SK-N-SH (cell line): ENCODE measurements at regions not wholly inside any gene's neighbourhood (a gene's known extent, or its start where the extent isn't known, plus 50 kb on each side); places are given as distances from the start of the nearest gene placed in this dataset.

ENCODE experiments used
- CTCF ChIA-PET: fragments of 300-600, 350-600 bp; formaldehyde crosslinking; extraction: SDS; loops from one replicate; lab custom pipeline; 2021; lab: Yijun Ruan, JAX
- POLR2A ChIA-PET: fragments of 350-600 bp; sonication (Branson Sonifier 250); formaldehyde crosslinking; extraction: SDS; loops from one replicate; lab custom pipeline; 2020; ENCODE audit warnings: antibody characterized with exemption, inconsistent platforms; lab: Yijun Ruan, JAX
- DNase-seq: peaks from one replicate; pipeline ENCODE4 v3.0.0; 2012
- H2AFZ ChIP-seq: fragments of 200-600 bp; sonication (generic); 2 replicates; pipeline ENCODE4 v1.8.1; 2016; ENCODE audit warnings: antibody characterized with exemption, mild to moderate bottlenecking, low read depth
- H3F3A ChIP-seq: fragments of 200-600 bp; sonication (generic); replicated peaks from 2 replicates; pipeline ENCODE3; 2016; ENCODE audit warnings: antibody characterized with exemption, mild to moderate bottlenecking; ENCODE audit not compliant: insufficient read depth
- H3K27ac ChIP-seq, 2 experiments: fragments of 200-500 bp in 1 of 2; fragments of 200-600 bp in 1 of 2; sonication (Bioruptor generic) in 1 of 2; sonication (generic), shearing (Covaris generic) in 1 of 2; 2 replicates each; pipeline versions ENCODE4 v1.5.1 to v1.6.1; 2014 to 2016; ENCODE audit warnings: low read depth in 2 of 2, inconsistent platforms in 1 of 2, low read length in 1 of 2, mild to moderate bottlenecking in 1 of 2, mixed read lengths in 1 of 2
- H3K27me3 ChIP-seq: fragments of 200-600 bp; sonication (generic), shearing (Covaris generic); 2 replicates; pipeline ENCODE4 v1.6.1; 2016; ENCODE audit warnings: mixed run types; ENCODE audit not compliant: insufficient read depth
- H3K36me3 ChIP-seq, 2 experiments: fragments of 200-500 bp in 1 of 2; fragments of 200-600 bp in 1 of 2; sonication (Bioruptor generic) in 1 of 2; sonication (generic) in 1 of 2; replicated peaks in 1 of 2; 2 replicates each; pipeline versions ENCODE3 to v1.5.1; 2014 to 2016; ENCODE audit warnings: low read length in 1 of 2, mild to moderate bottlenecking in 1 of 2; ENCODE audit not compliant: insufficient read depth in 2 of 2, control insufficient read depth in 1 of 2
- H3K4me1 ChIP-seq, 2 experiments: fragments of 200-500 bp in 1 of 2; fragments of 200-600 bp in 1 of 2; sonication (Bioruptor generic) in 1 of 2; sonication (generic), shearing (Covaris generic) in 1 of 2; 2 replicates each; pipeline versions ENCODE4 v1.5.1 to v1.6.1; 2014 to 2016; ENCODE audit warnings: low read depth in 1 of 2, low read length in 1 of 2, mixed run types in 1 of 2; ENCODE audit not compliant: insufficient read depth in 2 of 2, control insufficient read depth in 1 of 2
- H3K4me2 ChIP-seq: fragments of 200-600 bp; sonication (generic), shearing (Covaris generic); 2 replicates; pipeline ENCODE4 v1.6.1; 2017; ENCODE audit warnings: mixed run types
- H3K4me3 ChIP-seq, 2 experiments: fragments of 200-500 bp in 1 of 2; fragments of 200-600 bp in 1 of 2; sonication (Bioruptor generic) in 1 of 2; sonication (generic), shearing (Covaris generic) in 1 of 2; 2 replicates each; pipeline versions ENCODE4 v1.5.1 to v1.8.1; 2014 to 2016; ENCODE audit warnings: low read depth in 2 of 2, inconsistent platforms in 1 of 2, low read length in 1 of 2, mild to moderate bottlenecking in 1 of 2, mixed read lengths in 1 of 2, moderate library complexity in 1 of 2
- H3K79me2 ChIP-seq: fragments of 200-600 bp; sonication (generic); 2 replicates; pipeline ENCODE4 v1.8.1; 2017; ENCODE audit warnings: mild to moderate bottlenecking; ENCODE audit not compliant: insufficient read depth
- H3K9ac ChIP-seq: fragments of 200-600 bp; sonication (generic); 2 replicates; pipeline ENCODE4 v1.6.1; 2017; ENCODE audit warnings: mixed run types
- H3K9me2 ChIP-seq: fragments of 200-600 bp; sonication (generic); 2 replicates; pipeline ENCODE4 v1.6.1; 2017; ENCODE audit warnings: mixed run types
- H3K9me3 ChIP-seq: fragments of 200-600 bp; sonication (generic); 2 replicates; pipeline ENCODE4 v1.6.1; 2017; ENCODE audit warnings: mixed run types, mild to moderate bottlenecking, moderate library complexity
- H4K20me1 ChIP-seq: fragments of 200-600 bp; sonication (generic); 2 replicates; pipeline ENCODE4 v1.6.1; 2017; ENCODE audit warnings: mild to moderate bottlenecking, mixed run types; ENCODE audit not compliant: insufficient read depth
- CHD2 ChIP-seq: fragments of 150-350 bp; IDR thresholded peaks from 2 replicates; pipeline ENCODE4 v1.6.1; 2018; ENCODE audit warnings: low read length; ENCODE audit not compliant: partially characterized antibody
- EP300 ChIP-seq, 2 experiments: IDR thresholded peaks; 2 replicates each; pipeline versions ENCODE4 v1.4.0 to v1.6.1; 2012; ENCODE audit warnings: borderline replicate concordance in 1 of 2, low read depth in 1 of 2, low read length in 1 of 2
- EZH2phosphoT487 ChIP-seq: fragments of 200-600 bp; sonication (generic); IDR thresholded peaks from 2 replicates; pipeline ENCODE4 v1.6.1; 2017; ENCODE audit warnings: low read depth, mixed run types, mild to moderate bottlenecking, antibody characterized with exemption, moderate library complexity, borderline replicate concordance
- FOSL2 ChIP-seq: IDR thresholded peaks from 2 replicates; pipeline ENCODE4 v1.4.0; 2012; ENCODE audit warnings: low read depth, mild to moderate bottlenecking, moderate library complexity, borderline replicate concordance
- GABPA ChIP-seq: IDR thresholded peaks from 2 replicates; pipeline ENCODE4 v1.4.0; 2012; ENCODE audit warnings: low read depth, mild to moderate bottlenecking
- NRF1 ChIP-seq: IDR thresholded peaks from 2 replicates; pipeline ENCODE4 v1.6.1; 2012; ENCODE audit warnings: low read depth, mild to moderate bottlenecking, low read length
- POLR2AphosphoS5 ChIP-seq: IDR thresholded peaks from 2 replicates; pipeline ENCODE4 v1.6.1; 2012; ENCODE audit warnings: low read depth, low read length
- REST ChIP-seq: IDR thresholded peaks from 2 replicates; pipeline ENCODE4 v1.6.1; 2012; ENCODE audit warnings: mild to moderate bottlenecking, low read depth, low read length, moderate library complexity
- SIN3A ChIP-seq: IDR thresholded peaks from 2 replicates; pipeline ENCODE4 v1.6.1; 2012; ENCODE audit warnings: low read depth, mild to moderate bottlenecking, low read length, moderate library complexity, borderline replicate concordance
- TAF1 ChIP-seq: IDR thresholded peaks from 2 replicates; pipeline ENCODE4 v1.6.1; 2012; ENCODE audit warnings: low read depth, mild to moderate bottlenecking, low read length, moderate library complexity, borderline replicate concordance
- TEAD4 ChIP-seq: IDR thresholded peaks from 2 replicates; pipeline ENCODE4 v1.4.0; 2012; ENCODE audit warnings: mild to moderate bottlenecking, borderline replicate concordance; ENCODE audit not compliant: insufficient read depth
- USF1 ChIP-seq: IDR thresholded peaks from 2 replicates; pipeline ENCODE4 v1.4.0; 2012; ENCODE audit warnings: low read depth, borderline replicate concordance
- WGBS: methylation state at CpG from one replicate; pipeline ENCODE4 v1.1.6; 2017; ENCODE audit warnings: low lambda C conversion rate; 5-methylcytosine and 5-hydroxymethylcytosine counted together
- TF ChIP-seq, protein P1 (sequence below): fragments of 200-600 bp; sonication (generic); IDR thresholded peaks from 2 replicates; pipeline ENCODE4 v1.6.1; 2017; ENCODE audit warnings: antibody characterized with exemption, mild to moderate bottlenecking, moderate library complexity
- TF ChIP-seq, protein P2 (sequence below): fragments of 150-350 bp; IDR thresholded peaks from 2 replicates; pipeline ENCODE4 v1.6.1; 2016; ENCODE audit warnings: mild to moderate bottlenecking, low read depth, low read length

DNA sequence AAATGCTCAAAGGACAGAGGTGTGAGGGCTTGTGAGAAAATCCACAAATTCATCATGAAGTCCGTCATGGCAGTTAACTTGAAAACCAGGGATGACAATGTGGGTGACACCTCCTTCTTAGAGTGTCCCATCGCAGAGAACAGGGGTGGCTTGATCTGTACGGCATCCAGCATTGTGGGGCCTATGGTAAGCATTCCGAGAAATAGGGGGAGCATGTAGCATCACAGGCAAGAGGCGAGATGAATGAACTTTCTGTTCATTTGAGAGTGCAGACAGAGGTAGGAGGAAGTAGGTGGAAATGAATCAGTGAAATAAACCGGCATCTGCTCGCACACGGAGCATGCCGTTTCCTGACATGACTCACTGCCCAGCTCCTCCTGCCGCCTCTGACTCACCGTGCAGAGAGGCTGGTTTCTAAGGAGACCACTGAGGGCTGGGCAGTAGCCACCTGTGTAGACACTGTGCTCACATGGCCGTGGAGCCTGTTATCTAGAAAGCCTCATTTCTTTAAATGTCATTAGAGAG lies 339.0 kb downstream of the RFC3 start (continued):
- TF ChIP-seq SIN3A (peak; percentile 49; the same call in 1 of the 2 replicates), EZH2phosphoT487 (no peak), EP300 (IDR thresholded peaks at IDR 0.05; ENCODE audit: borderline replicate concordance in 1 of 2, low read depth in 1 of 2, low read length in 1 of 2) (peak in 1 of 2 experiments; percentile 91; a peak in 2 of 4 replicates), USF1 (no peak; the same call in 1 of the 2 replicates), POLR2AphosphoS5 (peak; percentile 78; the same call in 1 of the 2 replicates)
- TF ChIP-seq, protein P1, sequence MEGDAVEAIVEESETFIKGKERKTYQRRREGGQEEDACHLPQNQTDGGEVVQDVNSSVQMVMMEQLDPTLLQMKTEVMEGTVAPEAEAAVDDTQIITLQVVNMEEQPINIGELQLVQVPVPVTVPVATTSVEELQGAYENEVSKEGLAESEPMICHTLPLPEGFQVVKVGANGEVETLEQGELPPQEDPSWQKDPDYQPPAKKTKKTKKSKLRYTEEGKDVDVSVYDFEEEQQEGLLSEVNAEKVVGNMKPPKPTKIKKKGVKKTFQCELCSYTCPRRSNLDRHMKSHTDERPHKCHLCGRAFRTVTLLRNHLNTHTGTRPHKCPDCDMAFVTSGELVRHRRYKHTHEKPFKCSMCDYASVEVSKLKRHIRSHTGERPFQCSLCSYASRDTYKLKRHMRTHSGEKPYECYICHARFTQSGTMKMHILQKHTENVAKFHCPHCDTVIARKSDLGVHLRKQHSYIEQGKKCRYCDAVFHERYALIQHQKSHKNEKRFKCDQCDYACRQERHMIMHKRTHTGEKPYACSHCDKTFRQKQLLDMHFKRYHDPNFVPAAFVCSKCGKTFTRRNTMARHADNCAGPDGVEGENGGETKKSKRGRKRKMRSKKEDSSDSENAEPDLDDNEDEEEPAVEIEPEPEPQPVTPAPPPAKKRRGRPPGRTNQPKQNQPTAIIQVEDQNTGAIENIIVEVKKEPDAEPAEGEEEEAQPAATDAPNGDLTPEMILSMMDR = no peak

- no peak overlapping the region for H3K27ac ChIP-seq
- no peak overlapping the region for H2AFZ ChIP-seq
- H3K27me3 ChIP-seq = no peaks in the 10 kb centered on the region
- H3K9me2 ChIP-seq = no peaks in the 10 kb centered on the region
- no peak for DNase-seq
- no peak overlapping the region for H3K4me2 ChIP-seq
- H3K36me3 ChIP-seq = no peaks in the 10 kb centered on the region
- H3K79me2 ChIP-seq = no peaks in the 10 kb centered on the region
- H3K9me3 ChIP-seq = no peaks in the 10 kb centered on the region
- no peaks in the 10 kb centered on the region for H4K20me1 ChIP-seq
- TF ChIP-seq GABPA = no peak
- TF ChIP-seq TEAD4 = no peak
- TF ChIP-seq CHD2 = no peak
- TF ChIP-seq, protein P2, sequence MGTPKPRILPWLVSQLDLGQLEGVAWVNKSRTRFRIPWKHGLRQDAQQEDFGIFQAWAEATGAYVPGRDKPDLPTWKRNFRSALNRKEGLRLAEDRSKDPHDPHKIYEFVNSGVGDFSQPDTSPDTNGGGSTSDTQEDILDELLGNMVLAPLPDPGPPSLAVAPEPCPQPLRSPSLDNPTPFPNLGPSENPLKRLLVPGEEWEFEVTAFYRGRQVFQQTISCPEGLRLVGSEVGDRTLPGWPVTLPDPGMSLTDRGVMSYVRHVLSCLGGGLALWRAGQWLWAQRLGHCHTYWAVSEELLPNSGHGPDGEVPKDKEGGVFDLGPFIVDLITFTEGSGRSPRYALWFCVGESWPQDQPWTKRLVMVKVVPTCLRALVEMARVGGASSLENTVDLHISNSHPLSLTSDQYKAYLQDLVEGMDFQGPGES = no peak
- TF ChIP-seq REST = no peak
- TF ChIP-seq NRF1 = no peak
- no peak for TF ChIP-seq TAF1
- no peak for TF ChIP-seq FOSL2
- 90% methylated on average over 1 of the region's 3 CpGs for WGBS
- peaks cover 19% of the 10 kb centered on the region for H3F3A ChIP-seq
- H3K4me1 ChIP-seq = peaks cover 0 to 44% of the 10 kb centered on the region in 2 experiments
- H3K9ac ChIP-seq = no peak overlapping the region
- ChIA-PET CTCF (no interaction called here), POLR2A (no interaction called here)
- no peak overlapping the region for H3K4me3 ChIP-seq
These were observed 342.0 kb downstream of the RFC3 start for GRCh38 chr13:34159946-34160345.
